GM12892 (cell line): ENCODE measurements at regions not wholly inside any gene's neighbourhood (a gene's known extent, or its start where the extent isn't known, plus 50 kb on each side); places are given as distances from the start of the nearest gene placed in this dataset.

Experiments used
- POLR2A ChIP-seq: IDR thresholded peaks from 2 replicates; pipeline ENCODE4 v1.6.1; 2011; ENCODE audit warnings: low read depth, low read length, control low read depth
- POLR2AphosphoS5 ChIP-seq: IDR thresholded peaks from 2 replicates; pipeline ENCODE4 v1.6.1; 2011; ENCODE audit warnings: low read depth, low read length, control low read depth
- TAF1 ChIP-seq: IDR thresholded peaks from 2 replicates; pipeline ENCODE4 v1.6.1; 2011; ENCODE audit warnings: low read depth, mild to moderate bottlenecking, control low read depth, low read length, borderline replicate concordance

GRCh38 chr6:156427345-156427744 lies 349.8 kb upstream of the ARID1B start:
- TF ChIP-seq POLR2A (no peak), POLR2AphosphoS5 (no peak), TAF1 (no peak)
